NCI-H460 (cell line): ENCODE measurements at regions not wholly inside any gene's neighbourhood (a gene's known extent, or its start where the extent isn't known, plus 50 kb on each side); places are given as distances from the start of the nearest gene placed in this dataset.
"Not testable (repeated sequence)": the region's sequence is repeated elsewhere in the genome, so short reads cannot be mapped to it uniquely, and the experiment has no call there.

Experiments used
- DNase-seq: peaks from one replicate; pipeline ENCODE4 v3.0.0-alpha.2; 2016; ENCODE audit warnings: low read depth; ENCODE audit errors: extremely low read depth

DNA sequence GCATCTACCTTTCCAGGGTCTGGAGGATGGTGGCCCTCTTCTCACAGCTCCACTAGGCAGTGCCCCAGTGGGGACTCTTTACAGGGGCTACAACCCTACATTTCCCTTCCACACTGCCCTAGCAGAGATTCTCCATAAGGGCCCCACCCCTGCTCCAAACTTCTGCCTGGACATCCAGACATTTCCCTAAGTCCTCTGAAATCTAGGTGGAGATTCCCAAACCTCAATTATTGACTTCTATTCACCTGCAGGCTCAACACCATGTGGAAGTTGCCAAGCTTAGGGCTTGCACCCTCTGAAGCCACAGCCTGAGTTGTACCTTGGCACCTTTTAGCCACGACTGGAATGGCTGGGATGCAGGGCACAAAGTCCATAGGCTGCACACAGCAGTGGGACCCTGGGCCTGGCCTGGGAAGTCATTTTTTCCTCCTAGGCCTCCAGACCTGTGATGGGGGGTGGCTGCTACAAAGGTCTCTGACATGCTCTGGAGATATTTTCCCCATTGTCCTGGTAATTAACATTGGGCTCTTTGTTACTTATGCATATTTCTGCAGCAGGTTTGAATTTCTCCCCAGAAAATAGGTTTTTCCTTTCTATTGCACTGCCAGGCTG lies 53.7 kb upstream of the ST3GAL5 start:
- no peak for DNase-seq

DNA sequence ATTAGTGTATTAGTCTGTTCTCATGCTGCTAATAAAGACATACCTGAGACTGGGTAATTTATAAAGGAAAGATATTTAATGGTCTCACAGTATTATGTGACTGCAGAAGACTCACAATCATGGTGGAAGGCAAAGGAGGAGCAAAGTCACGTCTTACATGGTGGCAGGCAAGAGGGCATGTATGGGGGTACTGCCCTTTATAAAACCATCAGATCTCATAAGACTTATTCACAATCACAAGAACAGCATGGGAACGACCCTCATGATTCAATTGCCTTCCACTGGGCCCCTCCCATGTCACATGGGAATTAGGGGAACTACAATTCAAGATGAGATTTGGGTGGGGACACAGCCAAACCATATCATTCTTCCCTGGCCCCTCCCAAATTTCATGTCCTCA lies 52.7 kb upstream of the ST3GAL5 start:
- DNase-seq: not testable (repeated sequence)

- no peak for DNase-seq
Observed at GRCh38 chr2:85939131-85939530, 50.3 kb upstream of the ST3GAL5 start.
